Neuronal stem cell (in vitro differentiated cells): ENCODE measurements at regions not wholly inside any gene's neighbourhood (a gene's known extent, or its start where the extent isn't known, plus 50 kb on each side); places are given as distances from the start of the nearest gene placed in this dataset.

Experiments used
- DNase-seq: peaks from one replicate; pipeline ENCODE4 v3.0.0-alpha.2; 2013; ENCODE audit warnings: low spot score
- H2AFZ ChIP-seq: one replicate; pipeline ENCODE4 v1.6.1; 2013; ENCODE audit warnings: mild to moderate bottlenecking, low read length, inconsistent platforms
- H2AK5ac ChIP-seq: 2 replicates; pipeline ENCODE4 v1.6.1; 2013; ENCODE audit warnings: low read depth, mild to moderate bottlenecking, inconsistent platforms, low read length, moderate library complexity, mixed read lengths
- H2BK120ac ChIP-seq: 2 replicates; pipeline ENCODE4 v1.6.1; 2013; ENCODE audit warnings: low read depth, mild to moderate bottlenecking, inconsistent platforms, low read length, moderate library complexity, mixed read lengths
- H2BK12ac ChIP-seq: one replicate; pipeline ENCODE4 v1.6.1; 2013; ENCODE audit warnings: low read length, inconsistent platforms
- H2BK15ac ChIP-seq: 2 replicates; pipeline ENCODE4 v1.6.1; 2013; ENCODE audit warnings: mild to moderate bottlenecking, low read length, inconsistent platforms, mixed read lengths
- H2BK5ac ChIP-seq: one replicate; pipeline ENCODE4 v1.6.1; 2013; ENCODE audit warnings: inconsistent platforms, mild to moderate bottlenecking, low read length, moderate library complexity
- H3K14ac ChIP-seq: one replicate; pipeline ENCODE4 v1.6.1; 2013; ENCODE audit warnings: low read length, inconsistent platforms
- H3K18ac ChIP-seq: 2 replicates; pipeline ENCODE4 v1.6.1; 2013; ENCODE audit warnings: low read length, inconsistent platforms
- H3K23ac ChIP-seq: 2 replicates; pipeline ENCODE4 v1.6.1; 2013; ENCODE audit warnings: low read depth, mild to moderate bottlenecking, mixed read lengths, low read length, inconsistent platforms; ENCODE audit not compliant: poor library complexity
- H3K27ac ChIP-seq: replicated peaks from 3 replicates; pipeline ENCODE4 v1.5.1; 2013; ENCODE audit warnings: low read length, inconsistent platforms
- H3K27me3 ChIP-seq, 3 experiments: 2 replicates each; pipeline ENCODE4 v1.6.1; 2013; ENCODE audit warnings: low read length in 3 of 3, mild to moderate bottlenecking in 2 of 3, inconsistent platforms in 1 of 3, low read depth in 1 of 3, mixed read lengths in 1 of 3, moderate library complexity in 1 of 3; ENCODE audit not compliant: control insufficient read depth in 3 of 3, insufficient read depth in 3 of 3
- H3K36me3 ChIP-seq, 2 donors: replicated peaks in 1 of 2; 2 replicates each; pipeline ENCODE4 v1.6.1; 2013; ENCODE audit warnings: low read length in 2 of 2; ENCODE audit not compliant: control insufficient read depth in 2 of 2, insufficient read depth in 2 of 2
- H3K4ac ChIP-seq: 2 replicates; pipeline ENCODE4 v1.6.1; 2013; ENCODE audit warnings: inconsistent platforms, mild to moderate bottlenecking, low read length, moderate library complexity
- H3K4me1 ChIP-seq, 2 donors: 1 replicate in 1 of 2; 2 replicates in 1 of 2; pipeline ENCODE4 v1.6.1; 2013; ENCODE audit warnings: low read length in 2 of 2, low read depth in 1 of 2; ENCODE audit not compliant: control insufficient read depth in 2 of 2, insufficient read depth in 1 of 2
- H3K4me2 ChIP-seq: one replicate; pipeline ENCODE4 v1.6.1; 2013; ENCODE audit warnings: mild to moderate bottlenecking, low read length, inconsistent platforms; ENCODE audit not compliant: insufficient read depth, poor library complexity, severe bottlenecking
- H3K4me3 ChIP-seq, 2 donors: 2 replicates each; pipeline ENCODE4 v1.5.1; 2013; ENCODE audit warnings: low read length in 2 of 2, mild to moderate bottlenecking in 2 of 2, inconsistent platforms in 1 of 2, moderate library complexity in 1 of 2
- H3K79me1 ChIP-seq: one replicate; pipeline ENCODE4 v1.6.1; 2013; ENCODE audit warnings: low read depth, mild to moderate bottlenecking, inconsistent platforms, low read length, moderate library complexity
- H3K9ac ChIP-seq: one replicate; pipeline ENCODE4 v1.6.1; 2013; ENCODE audit warnings: mild to moderate bottlenecking, low read depth, low read length, inconsistent platforms; ENCODE audit not compliant: poor library complexity
- H3K9me3 ChIP-seq, 2 donors: replicated peaks in 1 of 2; 2 replicates each; pipeline versions ENCODE3 to v1.6.1; 2013; ENCODE audit warnings: low read length in 2 of 2, mild to moderate bottlenecking in 2 of 2, inconsistent platforms in 1 of 2, low read depth in 1 of 2, mixed read lengths in 1 of 2, moderate library complexity in 1 of 2; ENCODE audit not compliant: control insufficient read depth in 2 of 2, insufficient read depth in 1 of 2
- H4K8ac ChIP-seq: one replicate; pipeline ENCODE4 v1.6.1; 2013; ENCODE audit warnings: low read depth, mild to moderate bottlenecking, inconsistent platforms, low read length, moderate library complexity
- H4K91ac ChIP-seq: one replicate; pipeline ENCODE4 v1.6.1; 2013; ENCODE audit warnings: low read length, low read depth, mild to moderate bottlenecking, inconsistent platforms; ENCODE audit not compliant: poor library complexity
- WGBS, 2 donors: extraction: QIAGEN DNeasy Blood & Tissue Kit; methylation state at CpG; one replicate each; pipeline ENCODE4 v1.1.7; 2013; ENCODE audit warnings: missing lambda C conversion rate in 2 of 2, mixed read lengths in 1 of 2; ENCODE audit not compliant: insufficient read length in 2 of 2, insufficient replicate concordance in 1 of 2; ENCODE audit errors: extremely low coverage in 2 of 2; 5-methylcytosine and 5-hydroxymethylcytosine counted together

GRCh38 chr1:219692981-219693380 lies 80.1 kb upstream of the ZC3H11B start:
- Histone ChIP-seq H4K8ac (no peak overlapping the region), H3K27me3 (no peaks in the 10 kb centered on the region), H3K9me3 (peaks cover 0 to 4% of the 10 kb centered on the region in 2 donors), H3K4ac (no peak overlapping the region), H3K4me3 (no peak overlapping the region), H2BK120ac (no peak overlapping the region), H2AFZ (no peak overlapping the region), H3K36me3 (no peaks in the 10 kb centered on the region), H2BK5ac (no peak overlapping the region), H3K9ac (no peak overlapping the region), H3K18ac (no peak overlapping the region), H2BK15ac (no peak overlapping the region), H3K23ac (no peak overlapping the region), H2AK5ac (no peak overlapping the region), H3K4me2 (no peak overlapping the region), H3K27ac (no peak overlapping the region), H3K14ac (no peak overlapping the region), H4K91ac (no peak overlapping the region), H2BK12ac (no peak overlapping the region), H3K79me1 (no peaks in the 10 kb centered on the region), H3K4me1 (peaks cover 0 to 4% of the 10 kb centered on the region in 2 donors)
- DNase-seq: no peak
- no CpG with 5 or more reads among the region's 2 CpGs for WGBS, 2 donors

- Histone ChIP-seq H4K8ac (no peak overlapping the region), H3K27me3 (no peaks in the 10 kb centered on the region), H2AFZ (peak overlapping the region; percentile 23), H3K4me1 (peaks cover 0 to 9% of the 10 kb centered on the region in 2 donors), H3K4me2 (no peak overlapping the region), H3K36me3 (no peaks in the 10 kb centered on the region), H3K4ac (no peak overlapping the region), H3K23ac (no peak overlapping the region), H3K9me3 (peaks cover 0 to 11% of the 10 kb centered on the region in 2 donors), H3K14ac (no peak overlapping the region), H4K91ac (no peak overlapping the region), H2BK15ac (no peak overlapping the region), H2BK12ac (no peak overlapping the region), H2AK5ac (no peak overlapping the region), H3K4me3 (no peak overlapping the region), H2BK120ac (no peak overlapping the region), H3K79me1 (no peaks in the 10 kb centered on the region), H3K9ac (no peak overlapping the region), H2BK5ac (no peak overlapping the region), H3K27ac (no peak overlapping the region), H3K18ac (no peak overlapping the region)
- DNase-seq: no peak
- no CpG with 5 or more reads among the region's 2 CpGs for WGBS, 2 donors
These were observed 76.9 kb upstream of the ZC3H11B start for GRCh38 chr1:219689774-219690173.

- peaks cover 0 to 9% of the 10 kb centered on the region in 2 donors for H3K4me1 ChIP-seq
- H4K8ac ChIP-seq: no peak overlapping the region
- H2BK12ac ChIP-seq: no peak overlapping the region
- no peaks in the 10 kb centered on the region for H3K27me3 ChIP-seq
- H3K4me3 ChIP-seq: no peak overlapping the region
- H2BK15ac ChIP-seq: no peak overlapping the region
- H3K14ac ChIP-seq: no peak overlapping the region
- no peak overlapping the region for H2AFZ ChIP-seq
- H4K91ac ChIP-seq: no peak overlapping the region
- H3K23ac ChIP-seq: no peak overlapping the region
- no peak overlapping the region for H3K18ac ChIP-seq
- no peak overlapping the region for H2AK5ac ChIP-seq
- H3K4me2 ChIP-seq: no peak overlapping the region
- no peaks in the 10 kb centered on the region for H3K79me1 ChIP-seq
- DNase-seq: no peak
- H3K36me3 ChIP-seq: no peaks in the 10 kb centered on the region
- H3K9me3 ChIP-seq: peaks cover 0 to 11% of the 10 kb centered on the region in 2 donors
- no peak overlapping the region for H3K27ac ChIP-seq
- no peak overlapping the region for H3K4ac ChIP-seq
- H2BK5ac ChIP-seq: no peak overlapping the region
- no peak overlapping the region for H2BK120ac ChIP-seq
- no peak overlapping the region for H3K9ac ChIP-seq
These were observed 74.9 kb upstream of the ZC3H11B start for GRCh38 chr1:219687779-219688178.

GRCh38 chr1:219686171-219686570 lies 73.3 kb upstream of the ZC3H11B start:
- no peak overlapping the region for H2AFZ ChIP-seq
- no peaks in the 10 kb centered on the region for H3K79me1 ChIP-seq
- no peak overlapping the region for H2BK15ac ChIP-seq
- H3K9ac ChIP-seq: no peak overlapping the region
- no peak for DNase-seq
- H3K23ac ChIP-seq: no peak overlapping the region
- H4K8ac ChIP-seq: no peak overlapping the region
- H3K4ac ChIP-seq: no peak overlapping the region
- H2BK120ac ChIP-seq: no peak overlapping the region
- H3K27me3 ChIP-seq: no peaks in the 10 kb centered on the region
- no peak overlapping the region for H3K18ac ChIP-seq
- H2BK5ac ChIP-seq: no peak overlapping the region
- H3K9me3 ChIP-seq: peaks cover 0 to 11% of the 10 kb centered on the region in 2 donors
- no peak overlapping the region for H3K4me3 ChIP-seq
- no peak overlapping the region for H3K27ac ChIP-seq
- H2AK5ac ChIP-seq: no peak overlapping the region
- no peak overlapping the region for H3K14ac ChIP-seq
- H3K36me3 ChIP-seq: no peaks in the 10 kb centered on the region
- no peak overlapping the region for H2BK12ac ChIP-seq
- no CpG with 5 or more reads among the region's 2 CpGs for WGBS, 2 donors
- peaks cover 0 to 9% of the 10 kb centered on the region in 2 donors for H3K4me1 ChIP-seq
- no peak overlapping the region for H3K4me2 ChIP-seq
- no peak overlapping the region for H4K91ac ChIP-seq
